H1 (cell line): ENCODE measurements at regions not wholly inside any gene's neighbourhood (a gene's known extent, or its start where the extent isn't known, plus 50 kb on each side); places are given as distances from the start of the nearest gene placed in this dataset.

ENCODE experiments used
- CTCF ChIA-PET: fragments of 300-600 bp; sonication (Branson Sonifier 250); formaldehyde crosslinking; loops from one replicate; lab custom pipeline; 2021; ENCODE audit not compliant: partially characterized antibody; lab: Charles Lee
- POLR2A ChIA-PET: fragments of 300-600 bp; sonication (Branson Sonifier 250); formaldehyde crosslinking; loops from one replicate; lab custom pipeline; 2021; ENCODE audit warnings: inconsistent platforms; ENCODE audit not compliant: partially characterized antibody; lab: Charles Lee
- DNase-seq, 2 experiments: peaks; one replicate each; pipeline versions ENCODE4 v3.0.0 to v3.0.0-alpha.2; 2010 to 2022; ENCODE audit warnings: low spot score in 2 of 2, low read depth in 1 of 2, mixed read lengths in 1 of 2
- FAIRE-seq: peaks from 2 replicates; lab custom pipeline; 2011; peaks lifted over from hg19 to GRCh38; lab: Jason Lieb, UNC
- H2AFZ ChIP-seq: 2 replicates; pipeline ENCODE4 v1.8.1; 2012; ENCODE audit warnings: low read length, inconsistent platforms
- H2AK5ac ChIP-seq: 2 replicates; pipeline ENCODE4 v1.6.1; 2013; ENCODE audit warnings: low read depth, low read length
- H2BK120ac ChIP-seq: replicated peaks from 2 replicates; pipeline ENCODE3; 2013; ENCODE audit warnings: low read depth, low read length, inconsistent platforms
- H2BK12ac ChIP-seq: 2 replicates; pipeline ENCODE4 v1.6.1; 2013; ENCODE audit warnings: low read depth, low read length
- H2BK15ac ChIP-seq: 2 replicates; pipeline ENCODE4 v1.6.1; 2013; ENCODE audit warnings: low read length
- H2BK20ac ChIP-seq: 2 replicates; pipeline ENCODE4 v1.6.1; 2013; ENCODE audit warnings: low read length
- H2BK5ac ChIP-seq: 2 replicates; pipeline ENCODE4 v1.6.1; 2013; ENCODE audit warnings: low read depth, low read length
- H3K14ac ChIP-seq: 2 replicates; pipeline ENCODE4 v1.6.1; 2013; ENCODE audit warnings: inconsistent platforms; ENCODE audit not compliant: insufficient read length
- H3K18ac ChIP-seq: 2 replicates; pipeline ENCODE4 v1.6.1; 2013; ENCODE audit warnings: low read length; ENCODE audit errors: extremely low read depth
- H3K23ac ChIP-seq: 2 replicates; pipeline ENCODE4 v1.6.1; 2013; ENCODE audit warnings: inconsistent platforms; ENCODE audit not compliant: insufficient read length
- H3K23me2 ChIP-seq: 2 replicates; pipeline ENCODE4 v1.6.1; 2013; ENCODE audit warnings: low read depth, low read length
- H3K27ac ChIP-seq: 2 replicates; pipeline ENCODE4 v1.6.1; 2011; ENCODE audit warnings: low read depth, low read length, inconsistent platforms
- H3K27me3 ChIP-seq, 4 experiments: replicated peaks in 1 of 4; 1 replicate in 1 of 4; 2 replicates in 3 of 4; pipeline versions ENCODE4 v1.6.1 to v1.8.1; 2011 to 2013; ENCODE audit warnings: low read length in 3 of 4, mild to moderate bottlenecking in 3 of 4, inconsistent platforms in 2 of 4, mixed read lengths in 2 of 4, moderate library complexity in 1 of 4; ENCODE audit not compliant: control insufficient read depth in 3 of 4, insufficient read depth in 3 of 4; ENCODE audit errors: extremely low read depth in 1 of 4
- H3K36me3 ChIP-seq, 4 experiments: 2 replicates each; pipeline versions ENCODE4 v1.6.1 to v1.8.1; 2011 to 2013; ENCODE audit warnings: mild to moderate bottlenecking in 4 of 4, low read length in 3 of 4, moderate library complexity in 2 of 4, control low read depth in 1 of 4, inconsistent platforms in 1 of 4; ENCODE audit not compliant: insufficient read depth in 4 of 4, control insufficient read depth in 2 of 4
- H3K4ac ChIP-seq: replicated peaks from 2 replicates; pipeline ENCODE3; 2013; ENCODE audit warnings: low read length, low read depth, mixed read lengths, inconsistent platforms; ENCODE audit not compliant: insufficient read length
- H3K4me1 ChIP-seq, 4 experiments: replicated peaks in 1 of 4; 1 replicate in 1 of 4; 2 replicates in 3 of 4; pipeline versions ENCODE4 v1.6.1 to v1.8.1; 2011 to 2013; ENCODE audit warnings: low read length in 3 of 4, inconsistent platforms in 2 of 4, mixed read lengths in 1 of 4; ENCODE audit not compliant: insufficient read depth in 4 of 4, control insufficient read depth in 3 of 4
- H3K4me2 ChIP-seq, 2 experiments: 2 replicates each; pipeline versions ENCODE4 v1.6.1 to v1.8.1; 2011 to 2013; ENCODE audit warnings: low read depth in 2 of 2, low read length in 2 of 2, control low read depth in 1 of 2, inconsistent platforms in 1 of 2, mild to moderate bottlenecking in 1 of 2; ENCODE audit not compliant: insufficient read depth in 1 of 2
- H3K4me3 ChIP-seq, 4 experiments: fragments of 200-600, 300-600 bp in 1 of 4; sonication (generic), shearing (Covaris generic), sonication (Bioruptor Twin) in 1 of 4; 2 replicates each; pipeline versions ENCODE4 v1.5.1 to v1.8.1; 2011 to 2016; ENCODE audit warnings: low read length in 4 of 4, low read depth in 3 of 4, control low read depth in 2 of 4, inconsistent platforms in 2 of 4, mild to moderate bottlenecking in 2 of 4, mixed read lengths in 1 of 4, moderate library complexity in 1 of 4; ENCODE audit not compliant: insufficient read depth in 2 of 4; ENCODE audit errors: extremely low read depth in 1 of 4
- H3K56ac ChIP-seq: replicated peaks from 2 replicates; pipeline ENCODE3; 2013; ENCODE audit warnings: low read depth, mild to moderate bottlenecking, mixed read lengths, low read length, inconsistent platforms; ENCODE audit not compliant: insufficient read length
- H3K79me1 ChIP-seq: 2 replicates; pipeline ENCODE4 v1.6.1; 2013; ENCODE audit warnings: low read depth, low read length, control low read depth
- H3K79me2 ChIP-seq, 2 experiments: 2 replicates each; pipeline versions ENCODE4 v1.6.1 to v1.8.1; 2012 to 2013; ENCODE audit warnings: low read length in 2 of 2, mild to moderate bottlenecking in 2 of 2, inconsistent platforms in 1 of 2; ENCODE audit not compliant: insufficient read depth in 2 of 2, control insufficient read depth in 1 of 2
- H3K9ac ChIP-seq, 4 experiments: replicated peaks in 1 of 4; 1 replicate in 1 of 4; 2 replicates in 3 of 4; pipeline versions ENCODE4 v1.6.1 to v1.8.1; 2011 to 2013; ENCODE audit warnings: low read depth in 3 of 4, low read length in 3 of 4, control low read depth in 2 of 4, mild to moderate bottlenecking in 2 of 4, moderate library complexity in 2 of 4, inconsistent platforms in 1 of 4; ENCODE audit errors: extremely low read depth in 1 of 4
- H3K9me3 ChIP-seq, 2 experiments: 2 replicates each; pipeline versions ENCODE4 v1.6.1 to v1.8.1; 2012 to 2013; ENCODE audit warnings: mild to moderate bottlenecking in 2 of 2, moderate library complexity in 2 of 2, control low read depth in 1 of 2, inconsistent platforms in 1 of 2, low read depth in 1 of 2, low read length in 1 of 2, mixed read lengths in 1 of 2; ENCODE audit not compliant: insufficient read depth in 2 of 2
- H4K20me1 ChIP-seq, 2 experiments: replicated peaks in 1 of 2; 2 replicates each; pipeline versions ENCODE3 to v1.8.1; 2011 to 2013; ENCODE audit warnings: inconsistent platforms in 2 of 2, low read length in 2 of 2, mild to moderate bottlenecking in 1 of 2; ENCODE audit not compliant: insufficient read depth in 2 of 2, control insufficient read depth in 1 of 2
- H4K5ac ChIP-seq: 2 replicates; pipeline ENCODE4 v1.6.1; 2013; ENCODE audit warnings: low read length, low read depth, mixed read lengths, inconsistent platforms; ENCODE audit not compliant: insufficient read length
- H4K8ac ChIP-seq: 2 replicates; pipeline ENCODE4 v1.8.0; 2013; ENCODE audit warnings: mild to moderate bottlenecking, moderate library complexity, low read length, inconsistent platforms; ENCODE audit not compliant: insufficient read depth; ENCODE audit errors: extremely low read depth
- H4K91ac ChIP-seq: replicated peaks from 2 replicates; pipeline ENCODE3; 2013; ENCODE audit warnings: low read length, mixed read lengths, inconsistent platforms; ENCODE audit not compliant: insufficient read length
- ASH2L ChIP-seq: fragments of 200-600, 300-600 bp; sonication (generic); IDR thresholded peaks from one replicate; pipeline ENCODE4 v1.7.1; 2017; ENCODE audit warnings: low read length
- ATF2 ChIP-seq: IDR thresholded peaks from 2 replicates; pipeline ENCODE4 v1.6.1; 2012; ENCODE audit warnings: low read length, inconsistent platforms
- GABPA ChIP-seq: IDR thresholded peaks from 2 replicates; pipeline ENCODE4 v1.6.1; 2011; ENCODE audit warnings: mild to moderate bottlenecking, low read length, moderate library complexity, borderline replicate concordance; ENCODE audit not compliant: insufficient read depth
- HDAC6 ChIP-seq: IDR thresholded peaks from one replicate; pipeline ENCODE4 v1.7.1; 2012; ENCODE audit warnings: low read depth, mild to moderate bottlenecking, inconsistent platforms, low read length, moderate library complexity
- KDM4A ChIP-seq: IDR thresholded peaks from one replicate; pipeline ENCODE4 v1.7.1; 2012; ENCODE audit warnings: low read depth, mild to moderate bottlenecking, moderate library complexity, low read length, inconsistent platforms; ENCODE audit not compliant: severe bottlenecking
- MAX ChIP-seq: IDR thresholded peaks from 2 replicates; pipeline ENCODE4 v1.6.1; 2012; ENCODE audit warnings: inconsistent platforms
- PHF8 ChIP-seq: fragments of 200-600 bp; sonication (generic); conservative IDR thresholded peaks from 2 replicates; pipeline ENCODE4 v1.7.1; 2012; ENCODE audit warnings: low read depth, mild to moderate bottlenecking, inconsistent platforms, low read length, moderate library complexity
- POU5F1 ChIP-seq: IDR thresholded peaks from 2 replicates; pipeline ENCODE4 v1.6.1; 2011; ENCODE audit warnings: low read depth, mild to moderate bottlenecking, low read length, moderate library complexity
- RFX5 ChIP-seq: IDR thresholded peaks from 2 replicates; pipeline ENCODE4 v1.6.1; 2011; ENCODE audit warnings: low read depth, low read length, improper control_type of control experiment, borderline replicate concordance
- SAP30 ChIP-seq: fragments of 300-600 bp; sonication (generic); IDR thresholded peaks from 2 replicates; pipeline ENCODE4 v1.7.1; 2012; ENCODE audit warnings: low read length, moderate library complexity, mild to moderate bottlenecking, inconsistent platforms; ENCODE audit not compliant: insufficient read depth, insufficient replicate concordance
- TAF1 ChIP-seq: IDR thresholded peaks from 2 replicates; pipeline ENCODE4 v1.6.1; 2011; ENCODE audit warnings: mild to moderate bottlenecking, low read depth, low read length
- WGBS, 2 experiments: shearing (Covaris generic) in 1 of 2; methylation state at CpG; one replicate each; pipeline versions ENCODE4 v1.1.6 to v1.1.7; 2013 to 2015; ENCODE audit warnings: low lambda C conversion rate in 2 of 2, mixed read lengths in 2 of 2, inconsistent platforms in 1 of 2, low coverage in 1 of 2, missing lambda C conversion rate in 1 of 2; ENCODE audit not compliant: insufficient replicate concordance in 2 of 2, insufficient coverage in 1 of 2, insufficient read length in 1 of 2; ENCODE audit errors: extremely low coverage in 1 of 2, missing lambda C conversion rate in 1 of 2; 5-methylcytosine and 5-hydroxymethylcytosine counted together

- 91% methylated on average over 28 of the region's 36 CpGs; no CpG with 5 or more reads in 1 of the 2 experiments for WGBS, 2 experiments
- no peak overlapping the region for H2BK12ac ChIP-seq
- H3K56ac ChIP-seq: no peak overlapping the region
- no peak overlapping the region for H4K5ac ChIP-seq
- H3K27ac ChIP-seq: no peak overlapping the region
- peaks cover 0 to 3% (median 0%) of the 10 kb centered on the region in 4 experiments; a peak in 2 of 7 replicates for H3K4me1 ChIP-seq
- H3K4me2 ChIP-seq: no peak overlapping the region
- H4K91ac ChIP-seq: no peak overlapping the region
- H3K9me3 ChIP-seq: peaks cover 13 to 17% of the 10 kb centered on the region in 2 experiments
- POLR2A ChIA-PET: no interaction called here
- H3K23me2 ChIP-seq: no peaks in the 10 kb centered on the region
- no peaks in the 10 kb centered on the region for H3K79me1 ChIP-seq
- FAIRE-seq (no peak), DNase-seq (no peak)
- H2BK15ac ChIP-seq: no peak overlapping the region
- no peak overlapping the region for H2AK5ac ChIP-seq
- peaks cover 0 to 8% (median 0%) of the 10 kb centered on the region in 4 experiments; a peak in 2 of 8 replicates for H3K36me3 ChIP-seq
- no peak overlapping the region for H3K14ac ChIP-seq
- CTCF ChIA-PET: interaction anchor here (0.8 to 1.3 kb wide), 3 partner anchors 31 to 55 kb away, joined by 3 to 5 read pairs (median 3); no protein-coding TSS in a partner anchor
- no peak overlapping the region for H2BK20ac ChIP-seq
- no peak overlapping the region for H3K9ac ChIP-seq
- no peak overlapping the region for H3K4me3 ChIP-seq
- no peak overlapping the region for H4K8ac ChIP-seq
- H2BK5ac ChIP-seq: no peak overlapping the region
- H4K20me1 ChIP-seq: no peaks in the 10 kb centered on the region
- no peaks in the 10 kb centered on the region for H3K79me2 ChIP-seq
- H3K18ac ChIP-seq: no peak overlapping the region
- H3K23ac ChIP-seq: no peak overlapping the region
- no peaks in the 10 kb centered on the region for H3K27me3 ChIP-seq
- no peak overlapping the region for H2BK120ac ChIP-seq
- no peak overlapping the region for H3K4ac ChIP-seq
- no peak overlapping the region for H2AFZ ChIP-seq
- TF ChIP-seq KDM4A (no peak), GABPA (no peak), MAX (no peak), ASH2L (no peak), POU5F1 (no peak), PHF8 (no peak), SAP30 (no peak), TAF1 (no peak), RFX5 (no peak), ATF2 (no peak), HDAC6 (no peak)
These were observed 68.3 kb upstream of the PIK3R4 start for GRCh38 chr3:130814691-130815472.
